ENCODE measurements at regions not wholly inside any gene's neighbourhood (a gene's known extent, or its start where the extent isn't known, plus 50 kb on each side); places are given as distances from the start of the nearest gene placed in this dataset.

GRCh38 chr2:18430996-18431748 is 129.3 kb downstream of the RDH14 start:
- Histone ChIP-seq H3K4me1 (ENCODE audit: insufficient read depth, low read length) (no peaks in the 10 kb centered on the region), H4K5ac (ENCODE audit: insufficient read length, low read depth, low read length) (no peak overlapping the region), H4K20me1 (ENCODE audit: control insufficient read depth, insufficient read depth, insufficient read length) (no peaks in the 10 kb centered on the region), H2AK5ac (ENCODE audit: insufficient read length, low read length) (no peak overlapping the region), H3K4ac (ENCODE audit: low read depth, low read length) (no peak overlapping the region), H3K79me1 (ENCODE audit: insufficient read depth, low read depth, low read length, poor library complexity, severe bottlenecking) (no peaks in the 10 kb centered on the region), H3K23ac (ENCODE audit: insufficient read length, low read depth, low read length) (no peak overlapping the region), H2BK15ac (ENCODE audit: low read depth, low read length) (no peak overlapping the region), H2BK120ac (ENCODE audit: low read depth, low read length, poor library complexity, severe bottlenecking) (no peak overlapping the region), H3K4me2 (ENCODE audit: insufficient read depth, insufficient read length, low read length) (no peak overlapping the region), H4K91ac (ENCODE audit: insufficient read length, low read depth, low read length) (no peak overlapping the region), H3K79me2 (ENCODE audit: insufficient read depth, low read length) (no peaks in the 10 kb centered on the region), H3K56ac (ENCODE audit: insufficient read length, low read depth, low read length) (no peak overlapping the region), H3K14ac (ENCODE audit: insufficient read depth, low read length) (no peak overlapping the region), H3K27me3 (ENCODE audit: insufficient read depth, low read length) (no peaks in the 10 kb centered on the region), H3K18ac (ENCODE audit: insufficient read length, low read depth, low read length) (no peak overlapping the region), H3K27ac (ENCODE audit: insufficient read length, low read depth, low read length) (no peak overlapping the region), H3T11ph (ENCODE audit: low read length) (no peak overlapping the region), H3K23me2 (ENCODE audit: insufficient read length, low read depth, low read length, poor library complexity, severe bottlenecking) (no peaks in the 10 kb centered on the region), H2BK20ac (ENCODE audit: low read depth, low read length, poor library complexity, severe bottlenecking) (no peak overlapping the region), H2AFZ (ENCODE audit: low read length) (no peak overlapping the region), H2BK12ac (ENCODE audit: insufficient read length, low read depth, low read length) (no peak overlapping the region), H3K9ac (ENCODE audit: extremely low read depth, insufficient read length, low read length) (no peak overlapping the region), H4K8ac (replicated peaks; ENCODE audit: insufficient read length, low read depth, low read length) (no peak overlapping the region), H3K9me3 (ENCODE audit: control insufficient read depth, low read depth, low read length) (no peaks in the 10 kb centered on the region), H2BK5ac (ENCODE audit: insufficient read length, low read length) (no peak overlapping the region)
- Mint-ChIP-seq H3K36me3 (ENCODE audit: insufficient read depth in 1 of 3, low read depth in 3 of 3) (no peaks in the 10 kb centered on the region), H3K4me3 (no peak overlapping the region), H3K27me3 (ENCODE audit: low read depth) (no peaks in the 10 kb centered on the region; the same call in 1 of the 2 replicates), H3K4me1 (no peaks in the 10 kb centered on the region; a peak in 1 of 4 replicates), H3K9me3 (no peaks in the 10 kb centered on the region), H3K27ac (no peak overlapping the region)
- TF ChIP-seq CTCF (conservative IDR thresholded peaks at IDR 0.05) = no peak
- DNase-seq = no peak
- WGBS (ENCODE audit: extremely low coverage, insufficient read length, low lambda C conversion rate) = no CpG with 5 or more reads among the region's 4 CpGs
